VCaP (cell line): ENCODE measurements at regions not wholly inside any gene's neighbourhood (a gene's known extent, or its start where the extent isn't known, plus 50 kb on each side); places are given as distances from the start of the nearest gene placed in this dataset.
"Not testable (repeated sequence)": the region's sequence is repeated elsewhere in the genome, so short reads cannot be mapped to it uniquely, and the experiment has no call there.

Experiments used
- H3K27ac ChIP-seq: fragments of 450-650 bp; 2 replicates; pipeline ENCODE4 v1.5.1; 2017
- TF ChIP-seq, protein P1 (sequence below): fragments of 450-650 bp; conservative IDR thresholded peaks from 2 replicates; pipeline ENCODE4 v1.5.1; 2017; ENCODE audit warnings: mild to moderate bottlenecking, moderate library complexity

DNA sequence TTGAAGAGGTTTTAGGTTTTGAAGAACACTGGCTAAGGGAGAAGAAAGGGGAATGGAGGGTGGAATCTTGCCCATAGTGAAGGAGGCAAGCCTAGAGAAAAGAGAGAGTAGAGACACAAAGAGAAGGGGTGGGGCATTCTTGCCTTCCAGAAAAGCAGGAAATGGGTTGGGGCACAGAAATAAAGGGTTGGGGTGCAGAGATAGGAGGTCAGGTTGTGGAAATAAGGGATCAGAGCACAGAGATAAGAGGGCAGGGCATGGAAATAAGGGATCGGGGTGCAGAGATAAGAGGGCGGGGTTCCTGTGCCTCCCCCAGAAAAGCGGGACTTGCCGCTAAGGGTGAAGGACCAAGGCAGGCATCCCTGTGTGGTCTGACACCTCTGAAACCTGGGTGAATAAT, 69.9 kb downstream of the ALG1L2 start:
- H3K27ac ChIP-seq = not testable (repeated sequence)

DNA sequence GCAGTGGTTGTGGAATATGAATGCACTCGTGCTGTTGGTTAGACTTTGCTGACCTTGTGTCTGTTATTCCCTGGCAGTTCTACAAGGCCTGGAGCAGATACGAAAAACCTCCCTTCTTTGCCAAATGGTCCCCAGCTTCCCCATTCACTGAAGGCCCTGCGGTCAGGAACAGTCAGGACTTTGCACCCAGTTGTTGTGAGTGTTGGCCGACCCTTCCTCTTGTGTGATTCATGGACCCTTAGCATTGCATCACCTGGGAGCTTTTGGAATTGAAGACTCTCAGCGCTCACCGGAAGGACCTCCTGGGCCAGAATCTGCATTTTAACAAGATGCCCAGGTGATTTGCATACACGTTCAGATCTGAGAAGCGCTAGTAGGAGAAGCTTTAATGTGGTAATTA, 71.6 kb downstream of the ALG1L2 start:
- H3K27ac ChIP-seq = not testable (repeated sequence)

DNA sequence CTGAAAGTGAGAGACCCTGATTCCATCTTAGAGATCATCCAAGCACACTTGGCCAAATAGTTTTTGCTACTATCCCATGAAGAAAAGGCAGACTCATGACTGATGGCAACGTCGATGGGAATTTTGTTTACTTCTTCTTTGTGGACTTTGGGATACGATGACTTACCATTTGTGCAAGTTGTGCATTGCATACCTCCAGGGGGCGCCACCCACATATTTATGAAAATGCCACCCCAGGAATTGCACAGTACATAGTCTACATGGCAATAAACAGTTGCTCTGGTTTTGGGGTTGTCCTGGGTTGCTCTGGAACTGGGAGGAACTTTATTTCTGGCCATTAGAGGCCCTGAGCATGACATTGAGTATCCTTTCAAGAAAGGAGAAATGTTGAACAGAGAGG, 73.8 kb downstream of the ALG1L2 start:
- not testable (repeated sequence) for H3K27ac ChIP-seq

DNA sequence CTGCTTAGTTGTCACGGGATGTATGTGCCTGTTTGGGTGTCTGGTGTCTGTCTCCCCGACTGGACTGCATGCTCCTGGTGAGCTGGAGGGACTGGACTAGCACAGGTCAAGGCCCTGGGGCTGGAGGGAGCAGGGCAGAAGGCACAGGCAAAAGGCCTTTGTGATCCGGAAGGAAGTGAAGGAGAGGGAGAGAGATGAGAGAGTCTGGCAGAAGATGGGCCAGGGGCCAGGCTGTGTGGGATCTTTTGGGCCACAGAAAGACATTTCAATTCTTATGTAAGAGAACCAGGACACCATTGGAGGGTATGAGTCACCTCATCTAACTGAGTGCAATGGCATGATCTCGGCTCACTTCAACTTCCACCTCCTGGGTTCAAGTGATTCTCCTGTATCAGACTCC, 85.2 kb downstream of the ALG1L2 start:
- not testable (repeated sequence) for H3K27ac ChIP-seq

DNA sequence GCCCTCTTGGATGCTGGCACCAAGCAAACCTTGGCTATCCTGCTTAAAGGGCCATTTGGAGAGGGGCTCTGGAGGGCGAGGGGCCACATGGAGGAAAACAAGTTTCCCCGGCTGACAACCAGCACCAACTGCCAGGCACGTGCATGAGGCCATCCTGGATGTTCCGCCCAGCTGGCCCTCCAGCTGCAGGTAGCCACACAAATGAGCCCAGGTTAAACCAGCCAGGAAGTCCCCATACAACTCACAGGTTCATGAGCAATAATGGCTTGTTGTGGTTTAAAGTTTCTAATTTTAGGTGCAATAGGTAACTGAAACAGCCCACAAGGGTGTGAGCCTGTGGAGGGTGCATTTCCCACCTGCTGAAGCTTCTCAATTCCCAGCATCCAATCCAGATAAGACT, 93.6 kb downstream of the ALG1L2 start:
- H3K27ac ChIP-seq = not testable (repeated sequence)

DNA sequence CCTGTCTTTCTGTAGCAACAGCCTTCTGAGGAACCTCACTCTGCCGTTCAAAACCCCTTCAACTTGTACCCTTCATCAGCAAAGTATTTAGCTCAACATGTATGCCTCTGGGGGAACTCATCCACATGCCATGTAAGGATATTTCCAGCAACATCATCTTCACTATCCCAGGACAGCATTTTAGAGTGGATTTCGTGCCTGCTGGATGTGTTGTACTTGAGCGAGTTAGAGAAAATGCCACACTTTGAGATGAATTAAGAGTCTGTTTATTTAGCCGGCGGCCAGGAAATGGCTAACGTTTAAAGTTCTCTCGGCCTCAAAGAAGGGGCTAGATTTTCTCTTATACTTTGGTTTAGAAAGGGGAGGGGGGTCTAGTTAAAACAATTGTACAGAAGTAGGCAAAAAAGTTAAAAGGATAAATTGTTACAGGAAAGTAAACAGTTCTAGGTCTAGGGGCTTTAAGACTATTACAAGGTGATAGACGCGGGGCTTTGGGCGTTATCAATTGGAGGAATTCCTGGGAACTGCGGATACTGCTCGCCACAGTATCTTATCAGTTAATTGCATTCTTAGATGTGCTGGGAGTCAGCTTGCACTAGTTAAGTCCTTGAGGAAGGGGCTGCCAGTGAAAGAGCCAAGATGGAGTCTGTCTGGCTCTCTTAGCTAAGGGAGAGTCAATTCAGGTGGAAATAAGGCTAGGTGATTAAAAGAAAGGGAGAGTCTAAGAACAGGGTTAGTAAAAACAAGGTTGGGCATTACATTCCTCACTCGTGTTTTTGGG, 95.0 kb downstream of the ALG1L2 start:
- H3K27ac ChIP-seq = not testable (repeated sequence)

DNA sequence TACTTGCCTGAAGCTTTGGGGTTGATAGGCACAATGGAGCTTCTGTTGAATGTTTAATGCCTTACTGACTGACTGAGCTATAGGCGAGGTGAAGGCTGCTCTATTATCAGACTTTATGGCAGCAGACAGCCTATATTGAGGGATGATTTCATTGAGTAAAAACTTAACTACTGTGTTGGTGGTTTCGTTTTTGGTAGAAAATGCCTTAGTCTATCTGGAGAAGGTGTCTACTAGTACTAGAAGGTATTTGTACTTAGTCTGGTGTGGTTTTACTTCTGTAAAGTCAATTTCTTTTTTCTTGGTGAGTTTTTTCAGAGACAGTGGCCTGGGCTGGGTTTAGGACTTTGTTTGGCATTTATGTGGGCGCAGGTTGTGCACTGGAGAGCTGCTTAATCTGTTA, 97.2 kb downstream of the ALG1L2 start:
- H3K27ac ChIP-seq = not testable (repeated sequence)

DNA sequence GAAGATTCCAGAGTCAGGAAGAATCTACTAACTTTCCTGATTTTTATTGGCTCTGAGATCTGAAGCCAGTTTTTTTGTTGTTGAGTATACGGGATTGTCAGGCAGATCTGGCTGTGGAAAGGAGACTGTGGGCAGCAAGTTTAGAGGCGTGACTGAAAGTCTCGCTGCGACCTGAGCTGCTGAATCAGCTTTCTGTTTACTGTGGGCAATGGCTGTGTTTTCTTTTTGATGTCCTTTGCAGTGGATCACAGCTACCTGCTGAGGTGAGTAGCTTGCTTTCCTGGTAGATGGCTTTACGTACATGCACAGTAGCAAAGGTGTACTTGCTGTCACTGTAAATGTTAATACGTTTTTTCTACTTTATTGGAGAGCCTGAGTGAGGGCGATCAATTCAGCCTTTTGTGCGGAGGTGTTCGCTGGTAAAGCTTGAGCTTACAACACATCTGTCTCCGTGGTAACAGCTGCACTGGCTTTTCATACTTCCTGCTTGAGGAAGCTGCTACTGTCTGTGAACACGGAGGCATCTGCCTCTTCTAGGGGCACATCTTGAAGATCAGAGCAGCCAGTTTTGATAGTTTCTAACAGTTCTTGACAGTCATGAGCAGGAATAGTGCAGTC, 97.8 kb downstream of the ALG1L2 start:
- not testable (repeated sequence) for H3K27ac ChIP-seq

DNA sequence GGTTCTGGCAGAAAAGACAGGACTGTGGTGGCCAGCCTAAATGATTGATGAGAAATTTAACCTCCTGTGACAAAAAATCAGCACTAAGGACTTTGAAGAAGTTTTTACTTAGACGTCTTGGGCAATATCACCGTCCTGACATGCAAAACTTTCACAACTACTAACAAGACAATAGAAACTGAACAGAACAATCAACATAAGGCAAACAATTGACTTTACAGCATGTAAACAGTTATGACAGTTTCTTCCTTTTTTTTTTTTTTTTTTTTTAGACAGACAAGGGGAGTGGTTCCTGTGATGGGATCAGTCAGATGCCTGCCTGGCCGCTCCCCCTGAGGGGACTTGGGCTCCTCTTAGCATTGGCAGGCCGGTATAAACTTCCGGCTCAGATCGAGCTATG, 100.8 kb downstream of the ALG1L2 start:
- H3K27ac ChIP-seq = not testable (repeated sequence)

DNA sequence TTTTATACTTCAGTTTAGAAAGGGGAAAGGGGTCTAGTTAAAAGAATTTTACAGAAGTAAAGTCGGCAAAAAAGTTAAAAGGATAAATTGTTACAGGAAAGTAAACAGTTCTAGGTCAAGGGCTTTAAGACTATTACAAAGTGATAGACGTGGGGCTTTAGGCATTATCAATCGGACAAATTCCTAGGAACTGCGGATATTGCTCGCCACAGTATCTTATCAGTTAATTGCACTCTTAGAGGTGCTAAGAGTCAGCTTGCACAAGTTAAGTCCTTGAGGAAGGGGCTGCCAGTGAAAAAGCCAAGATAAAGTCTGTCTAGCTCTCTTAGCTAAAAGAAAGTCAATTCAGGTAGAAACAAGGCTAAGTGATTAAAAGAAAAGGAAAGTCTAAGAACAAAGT, 102.1 kb downstream of the ALG1L2 start:
- not testable (repeated sequence) for H3K27ac ChIP-seq

DNA sequence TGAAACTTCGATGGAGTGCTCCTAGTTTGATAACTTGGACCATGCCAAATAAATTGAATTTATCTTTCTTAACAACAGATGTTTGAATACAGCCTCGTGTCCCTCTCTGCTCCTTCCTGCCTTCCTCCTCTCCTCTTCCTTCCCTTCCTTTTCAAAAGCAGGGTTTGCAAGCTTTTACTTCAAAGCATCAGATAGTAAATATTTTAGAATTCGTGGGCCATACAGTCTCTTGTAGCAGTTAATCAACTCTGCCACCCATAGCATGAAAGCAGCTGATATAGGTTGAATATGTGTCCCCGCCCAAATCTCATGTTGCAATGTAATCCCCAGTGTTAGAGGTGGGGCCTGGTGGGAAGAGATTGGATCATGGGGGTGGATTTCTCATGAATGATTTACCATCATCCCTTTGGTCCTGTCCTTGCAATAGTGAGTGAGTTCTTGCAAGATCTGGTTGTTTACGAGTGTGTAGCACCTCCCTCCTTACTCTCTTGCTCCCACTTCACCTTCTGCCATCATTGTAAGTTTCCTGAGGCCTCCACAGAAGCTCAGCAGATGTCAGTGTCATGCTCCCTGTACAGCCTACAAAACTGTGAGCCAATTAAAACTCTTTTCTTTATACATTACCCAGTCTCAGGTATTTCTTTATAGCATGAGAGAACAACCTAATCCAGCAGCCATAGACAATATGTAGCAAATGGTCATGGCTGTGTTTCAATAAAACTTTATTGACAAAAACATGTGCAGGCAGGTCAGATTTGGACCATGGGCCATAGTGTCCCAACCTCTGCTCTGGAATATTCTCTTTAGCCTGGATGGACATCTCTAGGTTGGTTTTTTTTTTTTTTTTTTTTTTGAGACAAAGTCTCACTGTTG, 102.8 kb downstream of the ALG1L2 start:
- not testable (repeated sequence) for H3K27ac ChIP-seq

DNA sequence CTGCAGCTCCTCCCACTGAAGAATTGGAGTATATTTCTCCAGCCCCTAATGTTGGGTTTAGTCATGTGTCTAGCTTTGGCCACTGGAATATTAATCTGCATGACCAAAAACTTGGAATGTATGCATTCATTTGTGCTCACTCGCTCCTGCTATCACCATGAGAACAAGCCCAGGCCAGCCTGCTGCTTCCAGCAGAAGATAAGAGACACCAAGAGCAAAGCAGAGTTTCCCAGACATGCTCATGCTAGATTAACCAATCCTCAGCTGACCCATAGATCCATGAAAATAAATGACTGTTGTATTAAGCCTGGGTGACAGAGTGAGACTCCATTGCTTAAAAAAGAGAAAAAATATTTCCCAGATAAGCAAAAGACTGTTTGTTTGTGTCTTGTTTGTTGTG, 119.6 kb downstream of the ALG1L2 start:
- H3K27ac ChIP-seq = not testable (repeated sequence)

DNA sequence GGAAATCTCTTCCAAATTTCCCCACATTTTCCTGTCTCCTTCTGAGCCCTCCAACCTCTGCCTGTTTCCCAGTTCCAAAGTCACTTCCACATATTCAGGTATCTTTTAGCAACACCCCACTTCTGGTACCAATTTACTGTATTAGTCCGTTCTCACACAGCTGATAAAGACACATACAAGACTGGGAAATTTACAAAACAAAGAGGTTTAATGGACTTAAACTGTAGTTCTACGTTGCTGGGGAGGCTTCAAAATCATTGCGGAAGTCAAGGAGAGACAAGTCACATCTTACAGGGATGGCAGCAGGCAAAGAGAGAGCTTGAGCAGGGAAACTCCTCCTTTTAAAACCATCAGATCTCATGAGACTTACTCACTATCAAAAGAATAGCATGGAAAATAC, 122.0 kb downstream of the ALG1L2 start:
- H3K27ac ChIP-seq = not testable (repeated sequence)

DNA sequence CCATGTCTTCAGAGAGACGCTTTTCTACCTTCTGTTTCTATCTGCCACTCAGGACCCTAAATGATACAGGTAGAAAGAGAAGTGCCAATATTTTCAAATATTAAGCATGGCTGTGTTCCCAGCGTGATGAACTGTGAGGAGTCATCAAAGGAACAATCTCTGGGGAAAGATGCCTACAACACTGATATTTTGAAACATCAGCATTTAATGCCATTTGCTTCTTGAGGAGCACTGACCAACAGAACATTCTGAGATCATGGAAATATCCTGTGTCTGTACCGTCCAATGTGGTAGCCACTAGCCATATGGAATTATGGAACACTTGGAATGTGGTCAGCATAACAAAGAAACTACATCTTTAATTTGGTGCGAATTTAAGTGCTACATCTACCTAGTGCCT, 117.9 kb upstream of the COL6A5 start:
- H3K27ac ChIP-seq = no peak overlapping the region
- TF ChIP-seq, protein P1, sequence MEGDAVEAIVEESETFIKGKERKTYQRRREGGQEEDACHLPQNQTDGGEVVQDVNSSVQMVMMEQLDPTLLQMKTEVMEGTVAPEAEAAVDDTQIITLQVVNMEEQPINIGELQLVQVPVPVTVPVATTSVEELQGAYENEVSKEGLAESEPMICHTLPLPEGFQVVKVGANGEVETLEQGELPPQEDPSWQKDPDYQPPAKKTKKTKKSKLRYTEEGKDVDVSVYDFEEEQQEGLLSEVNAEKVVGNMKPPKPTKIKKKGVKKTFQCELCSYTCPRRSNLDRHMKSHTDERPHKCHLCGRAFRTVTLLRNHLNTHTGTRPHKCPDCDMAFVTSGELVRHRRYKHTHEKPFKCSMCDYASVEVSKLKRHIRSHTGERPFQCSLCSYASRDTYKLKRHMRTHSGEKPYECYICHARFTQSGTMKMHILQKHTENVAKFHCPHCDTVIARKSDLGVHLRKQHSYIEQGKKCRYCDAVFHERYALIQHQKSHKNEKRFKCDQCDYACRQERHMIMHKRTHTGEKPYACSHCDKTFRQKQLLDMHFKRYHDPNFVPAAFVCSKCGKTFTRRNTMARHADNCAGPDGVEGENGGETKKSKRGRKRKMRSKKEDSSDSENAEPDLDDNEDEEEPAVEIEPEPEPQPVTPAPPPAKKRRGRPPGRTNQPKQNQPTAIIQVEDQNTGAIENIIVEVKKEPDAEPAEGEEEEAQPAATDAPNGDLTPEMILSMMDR = no peak

DNA sequence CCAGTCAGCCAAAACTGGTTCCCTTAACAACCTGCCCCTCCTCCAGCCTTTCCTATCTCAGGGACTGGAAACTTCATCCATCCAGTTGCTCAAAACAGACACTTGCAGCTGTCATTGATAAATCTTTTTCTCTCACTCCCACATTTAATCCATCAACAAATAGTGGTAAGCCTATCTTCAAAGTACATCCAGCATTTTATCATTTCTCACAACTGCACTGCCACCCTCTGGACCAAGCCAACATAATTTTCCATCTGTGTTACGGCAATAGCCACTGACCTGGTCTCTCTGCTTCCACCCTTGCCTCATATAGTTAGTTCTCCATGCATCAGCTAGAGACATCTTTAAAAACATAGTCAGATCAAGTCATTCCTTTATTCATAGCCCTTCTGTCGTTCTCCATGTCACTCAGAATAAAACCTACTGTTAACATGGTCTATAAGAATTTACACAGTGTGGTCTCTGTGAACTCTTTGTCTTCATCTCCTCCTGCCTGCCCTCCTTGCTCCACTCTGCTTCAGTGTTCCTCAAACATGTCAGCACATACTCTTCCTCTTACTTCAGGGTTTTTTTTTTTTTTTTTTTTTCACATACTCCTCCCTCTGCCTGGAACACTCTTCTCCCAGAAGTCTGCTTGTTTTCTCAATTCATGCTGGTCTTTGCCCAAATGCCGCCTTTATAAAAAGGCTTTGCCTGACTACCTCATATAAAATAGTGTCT, 102.5 kb upstream of the COL6A5 start:
- no peak overlapping the region for H3K27ac ChIP-seq
- TF ChIP-seq, protein P1 = peak; percentile 74
